Pancreas (tissue), 10 donors: ENCODE measurements at regions not wholly inside any gene's neighbourhood (a gene's known extent, or its start where the extent isn't known, plus 50 kb on each side); places are given as distances from the start of the nearest gene placed in this dataset.

Experiments used
- ATAC-seq, 4 donors: fragments of 200-7000 bp; cut with Tn5 transposase; one replicate each; pipeline versions ENCODE4 v1.8.0 to v1.9.1; 2020; ENCODE audit warnings: mild to moderate bottlenecking in 4 of 4, moderate library complexity in 4 of 4
- DNase-seq, 6 donors: peaks; one replicate each; pipeline ENCODE4 v3.0.0-alpha.2; 2020
- FAIRE-seq: peaks from 2 replicates; lab custom pipeline; 2012; peaks lifted over from hg19 to GRCh38; lab: Jason Lieb, UNC
- H3K27ac ChIP-seq, 4 donors: fragments of 200-600 bp; sonication (generic); 1 replicate in 3 of 4; 2 replicates in 1 of 4; pipeline versions ENCODE4 v1.5.0 to v1.8.0; 2020
- H3K27me3 ChIP-seq, 4 donors: fragments of 200-600 bp; one replicate each; pipeline ENCODE4 v1.8.0; 2021
- H3K36me3 ChIP-seq, 3 donors: fragments of 200-600 bp; sonication (generic) in 1 of 3; one replicate each; pipeline versions ENCODE4 v1.5.0 to v1.8.0; 2020 to 2021
- H3K4me1 ChIP-seq, 3 donors: fragments of 200-600 bp; one replicate each; pipeline ENCODE4 v1.8.0; 2021
- H3K4me3 ChIP-seq, 4 donors: fragments of 200-600 bp; sonication (generic) in 2 of 4; one replicate each; pipeline versions ENCODE4 v1.5.0 to v1.8.0; 2020 to 2021
- H3K9me3 ChIP-seq, 4 donors: fragments of 200-600 bp; one replicate each; pipeline ENCODE4 v1.8.0; 2021
- WGBS, 2 donors: extraction: QIAGEN DNeasy Blood & Tissue Kit; methylation state at CpG; one replicate each; pipeline ENCODE4 v1.1.7; 2013; 5-methylcytosine and 5-hydroxymethylcytosine counted together
- intact Hi-C, 3 donors: fragments of 100-400 bp; cut with DNase I; formaldehyde crosslinking; loops; one replicate each; pipeline versions ENCODE4 v1.11.1 to v1.14.2; 2022
- TF ChIP-seq, protein P1 (sequence below), 4 donors: fragments of 200-600 bp; sonication (generic) in 3 of 4; IDR thresholded peaks; one replicate each; pipeline versions ENCODE4 v1.5.0 to v1.8.0; 2021; ENCODE audit warnings: antibody characterized with exemption in 4 of 4
- donor health status: healthy with polysubstance abuse.
- donor health status: DM: no; HTN: no; CAD: no; lungs with moderate emphysema.
- donor health status: DM: no; HTN: no; CAD: no.
- donor health status: control.
- donor health status: control.
- donor health status: Bipolar disorder and iron deficiency.
- donor health status: DM: yes; HTN: yes; CAD: no.
- donor health status: DM: no; HTN: no; CAD: no.
- donor health status: DM: no; HTN: no; CAD: no.
- donor health status: DM: yes; HTN: yes; CAD: no.

DNA sequence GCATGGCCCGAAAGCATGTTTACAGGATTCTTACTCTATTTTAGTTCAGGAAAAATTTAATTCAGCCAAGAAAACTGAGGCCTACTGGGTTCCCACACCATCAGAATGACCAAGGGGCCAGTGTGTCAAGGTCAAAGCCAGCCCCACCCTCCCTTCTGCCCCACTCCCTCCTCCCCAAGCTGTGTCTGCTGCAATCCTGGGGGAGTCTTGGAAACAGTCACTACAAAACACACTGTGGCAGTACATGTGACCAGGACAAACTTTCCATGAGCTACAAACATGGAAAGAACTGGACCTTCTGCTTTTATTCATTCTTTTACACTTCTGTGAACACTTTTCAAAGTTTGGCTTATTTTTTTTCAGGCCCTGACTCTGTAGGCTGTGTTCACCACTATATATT lies 1228.8 kb upstream of the TMEM132C start:
- TF ChIP-seq, protein P1, sequence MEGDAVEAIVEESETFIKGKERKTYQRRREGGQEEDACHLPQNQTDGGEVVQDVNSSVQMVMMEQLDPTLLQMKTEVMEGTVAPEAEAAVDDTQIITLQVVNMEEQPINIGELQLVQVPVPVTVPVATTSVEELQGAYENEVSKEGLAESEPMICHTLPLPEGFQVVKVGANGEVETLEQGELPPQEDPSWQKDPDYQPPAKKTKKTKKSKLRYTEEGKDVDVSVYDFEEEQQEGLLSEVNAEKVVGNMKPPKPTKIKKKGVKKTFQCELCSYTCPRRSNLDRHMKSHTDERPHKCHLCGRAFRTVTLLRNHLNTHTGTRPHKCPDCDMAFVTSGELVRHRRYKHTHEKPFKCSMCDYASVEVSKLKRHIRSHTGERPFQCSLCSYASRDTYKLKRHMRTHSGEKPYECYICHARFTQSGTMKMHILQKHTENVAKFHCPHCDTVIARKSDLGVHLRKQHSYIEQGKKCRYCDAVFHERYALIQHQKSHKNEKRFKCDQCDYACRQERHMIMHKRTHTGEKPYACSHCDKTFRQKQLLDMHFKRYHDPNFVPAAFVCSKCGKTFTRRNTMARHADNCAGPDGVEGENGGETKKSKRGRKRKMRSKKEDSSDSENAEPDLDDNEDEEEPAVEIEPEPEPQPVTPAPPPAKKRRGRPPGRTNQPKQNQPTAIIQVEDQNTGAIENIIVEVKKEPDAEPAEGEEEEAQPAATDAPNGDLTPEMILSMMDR (IDR thresholded peaks at IDR 0.05) = no peak
- Histone ChIP-seq H3K27ac (no peak overlapping the region), H3K4me3 (no peak overlapping the region), H3K27me3 (peaks cover 0 to 4% (median 0%) of the 10 kb centered on the region in 4 donors), H3K36me3 (no peaks in the 10 kb centered on the region), H3K4me1 (no peaks in the 10 kb centered on the region), H3K9me3 (no peaks in the 10 kb centered on the region)
- WGBS, 2 donors = 85 to 96% methylated on average over 1 of the region's 1 CpG
- no peak for ATAC-seq
- intact Hi-C loops = no loop called here
- no peak for FAIRE-seq
- DNase-seq = no peak

DNA sequence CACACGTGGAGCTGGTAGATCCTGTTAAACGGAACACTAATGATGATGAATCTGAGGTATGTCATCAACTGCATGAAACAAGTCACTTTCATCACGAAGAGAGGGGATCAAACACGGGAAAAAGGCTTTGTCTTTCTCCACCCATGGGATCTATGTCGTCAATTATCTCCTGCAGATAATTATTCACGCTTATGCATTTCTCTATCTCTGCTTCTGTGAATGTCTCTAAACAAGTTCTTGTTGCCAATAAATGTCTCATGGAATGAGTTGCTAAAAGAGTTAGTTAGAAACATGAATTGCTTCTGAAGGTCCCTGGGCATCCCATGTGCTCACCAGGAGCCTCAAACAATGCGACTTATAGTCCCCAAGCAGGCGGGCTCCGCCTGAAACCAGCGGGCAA lies 1228.2 kb upstream of the TMEM132C start:
- no peaks in the 10 kb centered on the region for H3K36me3 ChIP-seq
- DNase-seq = no peak
- H3K27me3 ChIP-seq = peaks cover 0 to 4% (median 0%) of the 10 kb centered on the region in 4 donors
- TF ChIP-seq, protein P1 (IDR thresholded peaks at IDR 0.05) = no peak
- no peaks in the 10 kb centered on the region for H3K4me1 ChIP-seq
- FAIRE-seq = no peak
- intact Hi-C loops = no loop called here
- H3K4me3 ChIP-seq = no peak overlapping the region
- 50 to 58% methylated on average over 10 of the region's 10 CpGs for WGBS, 2 donors
- no peak for ATAC-seq
- no peaks in the 10 kb centered on the region for H3K9me3 ChIP-seq
- no peak overlapping the region for H3K27ac ChIP-seq

DNA sequence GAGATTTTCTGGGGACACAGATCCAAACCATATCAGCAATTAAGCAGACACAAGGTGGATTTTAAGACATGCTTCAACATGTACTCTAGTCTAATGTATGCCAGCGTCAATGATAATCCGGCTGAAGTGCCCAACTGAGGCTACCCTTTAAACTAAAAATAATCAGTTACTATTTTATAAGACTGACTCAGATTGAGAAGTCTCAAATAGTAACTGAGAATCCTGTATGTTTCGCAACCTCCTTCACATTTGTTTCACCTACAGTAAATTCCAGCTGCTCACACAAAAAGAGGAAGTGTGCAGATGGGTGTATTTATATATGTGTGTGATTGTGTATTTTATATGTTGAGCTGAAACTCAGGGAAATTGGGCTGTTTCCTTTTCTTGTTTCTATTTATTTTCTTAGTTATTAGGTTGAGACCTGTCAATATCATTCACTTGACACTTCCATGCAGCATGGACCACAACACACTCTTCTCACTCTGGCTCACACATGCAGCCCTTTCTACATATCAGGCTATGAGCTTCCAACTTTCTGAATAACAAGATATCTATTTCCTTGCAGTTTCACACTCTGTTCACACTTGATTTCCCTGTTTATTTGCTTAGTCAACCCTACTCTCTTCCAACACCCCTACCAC lies 1224.9 kb upstream of the TMEM132C start:
- H3K4me3 ChIP-seq = no peak overlapping the region
- WGBS, 2 donors = 88% methylated on average over 3 of the region's 3 CpGs
- FAIRE-seq (no peak), ATAC-seq (no peak), DNase-seq (no peak)
- H3K27me3 ChIP-seq = no peaks in the 10 kb centered on the region
- H3K9me3 ChIP-seq = no peaks in the 10 kb centered on the region
- intact Hi-C loops = no loop called here
- H3K4me1 ChIP-seq = no peaks in the 10 kb centered on the region
- H3K27ac ChIP-seq = no peak overlapping the region
- TF ChIP-seq, protein P1 (IDR thresholded peaks at IDR 0.05) = no peak
- no peaks in the 10 kb centered on the region for H3K36me3 ChIP-seq

DNA sequence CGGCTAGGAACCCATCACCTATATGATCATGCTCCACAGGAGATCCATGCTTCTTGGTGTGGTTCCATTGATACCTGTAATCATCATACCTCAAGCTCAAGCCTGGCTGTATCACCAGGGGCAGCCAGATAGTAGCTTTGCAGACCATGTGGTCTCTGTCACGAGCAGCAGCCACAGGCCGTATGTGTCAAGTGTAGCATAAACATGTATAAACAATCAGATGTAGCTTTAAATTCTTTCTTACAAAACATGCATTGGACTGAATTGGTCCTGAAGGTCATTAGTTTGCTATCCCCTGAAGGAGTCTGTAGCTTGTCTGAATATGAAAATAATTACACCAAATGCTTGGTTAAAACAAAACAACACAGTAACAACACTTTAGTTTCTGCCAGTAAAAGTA lies 1223.2 kb upstream of the TMEM132C start:
- 59 to 69% methylated on average over 3 of the region's 3 CpGs for WGBS, 2 donors
- ATAC-seq = no peak
- H3K36me3 ChIP-seq = no peaks in the 10 kb centered on the region

DNA sequence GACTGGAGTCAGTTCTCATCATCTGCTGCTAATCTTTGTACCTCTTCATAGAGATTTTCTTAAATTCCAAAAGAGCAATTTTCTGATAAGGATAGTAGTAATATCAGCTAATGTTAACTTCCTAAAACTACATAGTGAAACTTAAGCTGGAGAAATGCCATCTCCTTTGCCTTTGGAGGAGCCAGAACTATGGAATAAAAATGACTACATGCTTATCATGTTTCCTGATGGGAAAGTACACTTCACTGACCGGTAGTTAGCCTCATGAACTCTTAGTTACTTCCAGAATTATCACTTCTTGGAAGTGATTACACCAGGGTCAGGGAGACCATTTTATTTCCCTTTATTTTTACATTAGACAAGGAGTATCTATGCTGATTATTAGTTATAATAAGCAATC lies 1222.1 kb upstream of the TMEM132C start:
- no peaks in the 10 kb centered on the region for H3K4me1 ChIP-seq
- FAIRE-seq = no peak
- WGBS, 2 donors = 6 to 8% methylated on average over 1 of the region's 1 CpG
- no peaks in the 10 kb centered on the region for H3K36me3 ChIP-seq
- H3K27me3 ChIP-seq = no peaks in the 10 kb centered on the region
- no peak overlapping the region for H3K27ac ChIP-seq
- ATAC-seq = no peak
- H3K9me3 ChIP-seq = no peaks in the 10 kb centered on the region
- DNase-seq = no peak
- H3K4me3 ChIP-seq = no peak overlapping the region
- intact Hi-C loops = no loop called here
- TF ChIP-seq, protein P1 (IDR thresholded peaks at IDR 0.05) = no peak

More for the DNA sequence above, 1223.2 kb upstream of the TMEM132C start:
- H3K9me3 ChIP-seq = no peaks in the 10 kb centered on the region
- FAIRE-seq (no peak), DNase-seq (no peak)
- no peak overlapping the region for H3K27ac ChIP-seq
- H3K4me1 ChIP-seq = no peaks in the 10 kb centered on the region
- no peaks in the 10 kb centered on the region for H3K27me3 ChIP-seq
- no peak overlapping the region for H3K4me3 ChIP-seq
- intact Hi-C loops = no loop called here
- TF ChIP-seq, protein P1 (IDR thresholded peaks at IDR 0.05) = no peak
